ENCODE measurements at regions not wholly inside any gene's neighbourhood (a gene's known extent, or its start where the extent isn't known, plus 50 kb on each side); places are given as distances from the start of the nearest gene placed in this dataset.

GRCh38 chr5:66343370-66344071 is 199.4 kb downstream of the SREK1 start:
- no peak overlapping the region for H3K4me3 ChIP-seq
- intact Hi-C loops (cut with DNase I; ENCODE audit: low total_unique reads) = no loop called here
- no peak overlapping the region for H3K27ac ChIP-seq
- H3K9me3 ChIP-seq = no peaks in the 10 kb centered on the region
- no peaks in the 10 kb centered on the region for H3K4me1 ChIP-seq
- H3K27me3 ChIP-seq = no peaks in the 10 kb centered on the region
- DNase-seq = no peak
- no peaks in the 10 kb centered on the region for H3K36me3 ChIP-seq
- TF ChIP-seq, protein P1, sequence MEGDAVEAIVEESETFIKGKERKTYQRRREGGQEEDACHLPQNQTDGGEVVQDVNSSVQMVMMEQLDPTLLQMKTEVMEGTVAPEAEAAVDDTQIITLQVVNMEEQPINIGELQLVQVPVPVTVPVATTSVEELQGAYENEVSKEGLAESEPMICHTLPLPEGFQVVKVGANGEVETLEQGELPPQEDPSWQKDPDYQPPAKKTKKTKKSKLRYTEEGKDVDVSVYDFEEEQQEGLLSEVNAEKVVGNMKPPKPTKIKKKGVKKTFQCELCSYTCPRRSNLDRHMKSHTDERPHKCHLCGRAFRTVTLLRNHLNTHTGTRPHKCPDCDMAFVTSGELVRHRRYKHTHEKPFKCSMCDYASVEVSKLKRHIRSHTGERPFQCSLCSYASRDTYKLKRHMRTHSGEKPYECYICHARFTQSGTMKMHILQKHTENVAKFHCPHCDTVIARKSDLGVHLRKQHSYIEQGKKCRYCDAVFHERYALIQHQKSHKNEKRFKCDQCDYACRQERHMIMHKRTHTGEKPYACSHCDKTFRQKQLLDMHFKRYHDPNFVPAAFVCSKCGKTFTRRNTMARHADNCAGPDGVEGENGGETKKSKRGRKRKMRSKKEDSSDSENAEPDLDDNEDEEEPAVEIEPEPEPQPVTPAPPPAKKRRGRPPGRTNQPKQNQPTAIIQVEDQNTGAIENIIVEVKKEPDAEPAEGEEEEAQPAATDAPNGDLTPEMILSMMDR (IDR thresholded peaks at IDR 0.05) = no peak

- no peak overlapping the region for H3K4me3 ChIP-seq
- no peaks in the 10 kb centered on the region for H3K9me3 ChIP-seq
- no peak for DNase-seq
- no peaks in the 10 kb centered on the region for H3K4me1 ChIP-seq
- H3K27me3 ChIP-seq = no peaks in the 10 kb centered on the region
- no peak overlapping the region for H3K27ac ChIP-seq
- TF ChIP-seq, protein P1 (IDR thresholded peaks at IDR 0.05) = no peak
- intact Hi-C loops (cut with DNase I; ENCODE audit: low total_unique reads) = no loop called here
- no peaks in the 10 kb centered on the region for H3K36me3 ChIP-seq
Measured at GRCh38 chr5:66344544-66344943, 200.4 kb downstream of the SREK1 start.

GRCh38 chr5:66345281-66345680 is 201.2 kb downstream of the SREK1 start:
- Histone ChIP-seq H3K27ac (no peak overlapping the region), H3K4me3 (no peak overlapping the region), H3K9me3 (no peaks in the 10 kb centered on the region), H3K36me3 (no peaks in the 10 kb centered on the region), H3K27me3 (no peaks in the 10 kb centered on the region), H3K4me1 (no peaks in the 10 kb centered on the region)
- TF ChIP-seq, protein P1 (IDR thresholded peaks at IDR 0.05) = no peak
- no peak for DNase-seq
- intact Hi-C loops (cut with DNase I; ENCODE audit: low total_unique reads) = no loop called here

DNA sequence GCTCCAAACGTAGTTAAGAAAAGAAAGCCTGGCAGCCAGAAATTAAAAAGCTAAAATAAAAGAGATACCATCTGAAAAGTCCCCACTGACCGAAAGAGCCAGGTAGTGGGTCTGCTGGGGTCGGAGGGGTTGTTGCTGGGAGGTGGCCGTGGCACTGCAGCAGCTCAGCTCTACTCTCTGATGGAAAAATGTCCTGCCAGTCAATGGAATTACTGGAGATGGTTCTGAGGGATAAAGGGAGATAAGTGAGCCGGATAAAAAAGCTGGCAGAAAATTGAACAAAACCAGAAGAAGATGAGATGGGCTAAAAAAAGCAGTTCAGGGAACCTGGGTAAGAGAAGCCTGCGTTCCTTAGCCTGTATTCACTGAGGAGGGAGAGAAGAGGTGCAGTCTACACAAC is 202.8 kb downstream of the SREK1 start:
- no peaks in the 10 kb centered on the region for H3K36me3 ChIP-seq
- no peaks in the 10 kb centered on the region for H3K27me3 ChIP-seq
- no peak for DNase-seq
- TF ChIP-seq, protein P1 (IDR thresholded peaks at IDR 0.05) = no peak
- no peak overlapping the region for H3K4me3 ChIP-seq
- H3K9me3 ChIP-seq = no peaks in the 10 kb centered on the region
- intact Hi-C loops (cut with DNase I; ENCODE audit: low total_unique reads) = no loop called here
- no peaks in the 10 kb centered on the region for H3K4me1 ChIP-seq
- no peak overlapping the region for H3K27ac ChIP-seq

- no peak overlapping the region for H3K4me3 ChIP-seq
- H3K36me3 ChIP-seq = no peaks in the 10 kb centered on the region
- H3K4me1 ChIP-seq = no peaks in the 10 kb centered on the region
- H3K27me3 ChIP-seq = no peaks in the 10 kb centered on the region
- no peak for DNase-seq
- H3K27ac ChIP-seq = no peak overlapping the region
- intact Hi-C loops (cut with DNase I; ENCODE audit: low total_unique reads) = no loop called here
- no peaks in the 10 kb centered on the region for H3K9me3 ChIP-seq
- TF ChIP-seq, protein P1 (IDR thresholded peaks at IDR 0.05) = no peak
Measured at GRCh38 chr5:66348387-66349125, 204.5 kb downstream of the SREK1 start.
